A549 (cell line): ENCODE measurements at regions not wholly inside any gene's neighbourhood (a gene's known extent, or its start where the extent isn't known, plus 50 kb on each side); places are given as distances from the start of the nearest gene placed in this dataset.
A peak's percentile ranks its signal among the peaks of the same experiment; 100 is the strongest.

ENCODE experiments used
- ATAC-seq, 2 experiments: fragments of 200-7000 bp in 1 of 2; fragments of >200 bp in 1 of 2; cut with Nextera tagmentation in 1 of 2; cut with Tn5 transposase in 1 of 2; 3 replicates each; pipeline versions ENCODE4 v1.8.0 to v1.9.1; 2018 to 2020; ENCODE audit warnings: mild to moderate bottlenecking in 1 of 2, moderate library complexity in 1 of 2
- CTCF ChIA-PET: fragments of 300-600 bp; sonication (Branson Sonifier 250); formaldehyde crosslinking; extraction: SDS; loops from one replicate; lab custom pipeline; 2021; ENCODE audit warnings: antibody characterized with exemption, inconsistent platforms; lab: Yijun Ruan, JAX
- POLR2A ChIA-PET: fragments of 350-600 bp; formaldehyde crosslinking; extraction: SDS; loops from one replicate; lab custom pipeline; 2021; ENCODE audit warnings: antibody characterized with exemption, inconsistent platforms; lab: Yijun Ruan, JAX
- DNase-seq, 2 experiments: peaks; one replicate each; pipeline versions ENCODE4 v3.0.0 to v3.0.0-alpha.2; 2011 to 2016; ENCODE audit warnings: low read depth in 1 of 2, low spot score in 1 of 2
- FAIRE-seq: peaks from 2 replicates; lab custom pipeline; 2011; peaks lifted over from hg19 to GRCh38; lab: Jason Lieb, UNC
- H3K27ac ChIP-seq, 2 experiments: fragments of >200 bp; sonication (Bioruptor Twin); formaldehyde crosslinking; 3 replicates each; pipeline ENCODE4 v1.5.1; 2016 to 2017
- H3K4me1 ChIP-seq: fragments of >200 bp; sonication (Bioruptor Twin); formaldehyde crosslinking; 3 replicates; pipeline ENCODE4 v1.6.1; 2016
- H3K4me2 ChIP-seq: fragments of >200 bp; sonication (Bioruptor Twin); formaldehyde crosslinking; 3 replicates; pipeline ENCODE4 v1.6.1; 2016
- H3K4me3 ChIP-seq: fragments of >200 bp; sonication (Bioruptor Twin); formaldehyde crosslinking; 3 replicates; pipeline ENCODE4 v1.5.1; 2016
- H3K9me3 ChIP-seq: fragments of >200 bp; sonication (Bioruptor Twin); formaldehyde crosslinking; 3 replicates; pipeline ENCODE4 v1.6.1; 2016
- CHD4 ChIP-seq: fragments of 200-600 bp; sonication (generic); IDR thresholded peaks from 2 replicates; pipeline ENCODE4 v1.6.1; 2016; ENCODE audit warnings: antibody characterized with exemption, mild to moderate bottlenecking, borderline replicate concordance
- EP300 ChIP-seq, 2 experiments: fragments of >200 bp; sonication (Bioruptor Twin); formaldehyde crosslinking; IDR thresholded peaks; 2 replicates in 1 of 2; 3 replicates in 1 of 2; pipeline ENCODE4 v1.6.1; 2016 to 2017
- FOSB ChIP-seq: fragments of 250-450 bp; sonication (Bioruptor Pico); IDR thresholded peaks from 2 replicates; pipeline ENCODE4 v1.5.0; 2020; ENCODE audit warnings: mild to moderate bottlenecking, moderate library complexity
- HOXB13 ChIP-seq: fragments of 250-450 bp; sonication (Bioruptor Pico); IDR thresholded peaks from 2 replicates; pipeline ENCODE4 v1.5.0; 2020; ENCODE audit warnings: low read depth, mild to moderate bottlenecking, moderate library complexity
- KDM1A ChIP-seq: fragments of 200-600 bp; sonication (generic); IDR thresholded peaks from 2 replicates; pipeline ENCODE4 v1.6.1; 2016; ENCODE audit warnings: low read depth, mild to moderate bottlenecking
- POLR2AphosphoS2 ChIP-seq: conservative IDR thresholded peaks from 2 replicates; pipeline ENCODE4 v1.6.1; 2012; ENCODE audit warnings: low read length, improper control_type of control experiment, inconsistent platforms
- RAD21 ChIP-seq, 2 experiments: fragments of >200 bp in 1 of 2; sonication (Bioruptor Twin) in 1 of 2; formaldehyde crosslinking in 1 of 2; IDR thresholded peaks in 1 of 2; conservative IDR thresholded peaks in 1 of 2; 2 replicates in 1 of 2; 3 replicates in 1 of 2; pipeline ENCODE4 v1.6.1; 2012 to 2018; ENCODE audit warnings: inconsistent platforms in 1 of 2
- RCOR1 ChIP-seq: fragments of 150-350 bp; IDR thresholded peaks from 2 replicates; pipeline ENCODE4 v1.6.1; 2014; ENCODE audit warnings: antibody characterized with exemption, low read length, low read depth
- RFX5 ChIP-seq: fragments of 450-650 bp; IDR thresholded peaks from 2 replicates; pipeline ENCODE4 v1.7.1; 2014; ENCODE audit warnings: antibody characterized with exemption, mild to moderate bottlenecking, moderate library complexity
- RNF2 ChIP-seq: fragments of 200-600 bp; sonication (generic); IDR thresholded peaks from 2 replicates; pipeline ENCODE4 v1.6.1; 2016; ENCODE audit warnings: low read depth, mild to moderate bottlenecking, antibody characterized with exemption, moderate library complexity, borderline replicate concordance
- SMC3 ChIP-seq: fragments of >200 bp; sonication (Bioruptor Twin); formaldehyde crosslinking; IDR thresholded peaks from 3 replicates; pipeline ENCODE4 v1.6.1; 2018; ENCODE audit warnings: inconsistent platforms
- ZFP36 ChIP-seq: fragments of 450-650 bp; IDR thresholded peaks from 2 replicates; pipeline ENCODE4 v1.6.1; 2014; ENCODE audit warnings: borderline replicate concordance; ENCODE audit not compliant: partially characterized antibody
- ZNF302 ChIP-seq: fragments of 250-450 bp; sonication (Bioruptor Pico); IDR thresholded peaks from 2 replicates; pipeline ENCODE4 v1.9.0; 2021; ENCODE audit warnings: inconsistent platforms, mild to moderate bottlenecking, moderate library complexity
- ZSCAN20 ChIP-seq: fragments of 250-450 bp; sonication (Bioruptor Pico); IDR thresholded peaks from 2 replicates; pipeline ENCODE4 v1.8.0; 2022; ENCODE audit warnings: mild to moderate bottlenecking, moderate library complexity
- WGBS: methylation state at CpG from one replicate; pipeline ENCODE4 v1.1.6; 2017; ENCODE audit errors: missing lambda C conversion rate; 5-methylcytosine and 5-hydroxymethylcytosine counted together
- TF ChIP-seq, protein P1 (sequence below): fragments of 200-600 bp; sonication (generic); IDR thresholded peaks from 2 replicates; pipeline ENCODE4 v1.6.1; 2016; ENCODE audit warnings: antibody characterized with exemption, mild to moderate bottlenecking, moderate library complexity
- TF ChIP-seq, protein P2 (sequence below): IDR thresholded peaks from 2 replicates; pipeline ENCODE4 v1.6.1; 2012
- TF ChIP-seq, protein P3 (sequence below): fragments of 250-450 bp; sonication (Bioruptor Pico); IDR thresholded peaks from 2 replicates; pipeline ENCODE4 v1.5.0; 2020; ENCODE audit warnings: low read depth, mild to moderate bottlenecking, moderate library complexity
- TF ChIP-seq, protein P4 (sequence below): fragments of >200 bp; sonication (Bioruptor Twin); formaldehyde crosslinking; IDR thresholded peaks from 3 replicates; pipeline ENCODE4 v1.5.1; 2016
- TF ChIP-seq, protein P5 (sequence below): fragments of >200 bp; sonication (Bioruptor Twin); formaldehyde crosslinking; IDR thresholded peaks from 2 replicates; pipeline ENCODE4 v1.6.1; 2016

DNA sequence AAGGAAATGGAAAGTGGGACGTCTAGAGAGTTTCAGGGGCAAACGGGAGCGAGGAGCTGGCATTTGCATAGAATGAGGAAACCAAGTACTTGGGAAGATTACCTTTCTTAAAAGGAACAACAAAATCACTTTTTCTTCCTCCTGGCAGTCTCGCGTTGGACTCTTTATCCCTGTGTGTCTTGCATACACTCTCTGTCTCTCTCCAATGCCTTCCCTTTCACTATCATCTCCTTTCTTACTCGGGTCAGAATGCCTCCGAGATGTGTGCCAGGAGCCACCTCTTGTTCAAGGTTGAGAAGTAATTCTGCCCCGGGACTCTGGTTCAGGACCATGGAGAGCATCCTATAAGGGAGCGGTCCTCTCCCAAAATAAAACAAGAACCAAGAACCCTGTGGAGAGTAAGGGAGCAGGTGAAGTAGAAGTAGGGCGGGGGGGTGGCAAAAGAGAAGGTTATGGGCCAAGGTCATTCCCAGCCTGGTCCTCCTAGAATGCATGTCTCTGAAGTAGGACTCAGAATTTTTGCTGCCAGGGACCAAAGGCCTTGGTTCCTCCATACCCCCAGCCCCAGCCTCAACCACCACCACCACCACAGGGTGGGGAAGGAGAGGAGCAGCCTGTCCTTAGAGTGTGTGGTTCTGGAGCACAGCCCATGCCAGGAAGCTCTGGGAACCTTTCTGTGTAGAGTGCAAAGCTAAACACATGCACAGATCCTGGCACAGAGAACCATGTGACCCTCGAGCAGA lies 72.1 kb upstream of the ARAP3 start:
- Histone ChIP-seq H3K4me3 (no peak overlapping the region), H3K9me3 (no peaks in the 10 kb centered on the region), H3K27ac (no peak overlapping the region), H3K4me2 (no peak overlapping the region), H3K4me1 (no peaks in the 10 kb centered on the region)
- 6% methylated on average over 11 of the region's 11 CpGs for WGBS
- ATAC-seq (peak; percentile 15 to 16; a peak in 2 of 6 replicates), DNase-seq (peak; percentile 34 to 41), FAIRE-seq (no peak)
- ChIA-PET CTCF (interaction anchor here (0.6 to 4.9 kb wide), 8 partner anchors 10 to 591 kb away, joined by 3 to 92 read pairs (median 3); partner anchors contain the start of gene PCDH1), POLR2A (no interaction called here)
- TF ChIP-seq HOXB13 (CRISPR knock-in tag), result no peak
- no peak for TF ChIP-seq RFX5
- TF ChIP-seq, protein P1, sequence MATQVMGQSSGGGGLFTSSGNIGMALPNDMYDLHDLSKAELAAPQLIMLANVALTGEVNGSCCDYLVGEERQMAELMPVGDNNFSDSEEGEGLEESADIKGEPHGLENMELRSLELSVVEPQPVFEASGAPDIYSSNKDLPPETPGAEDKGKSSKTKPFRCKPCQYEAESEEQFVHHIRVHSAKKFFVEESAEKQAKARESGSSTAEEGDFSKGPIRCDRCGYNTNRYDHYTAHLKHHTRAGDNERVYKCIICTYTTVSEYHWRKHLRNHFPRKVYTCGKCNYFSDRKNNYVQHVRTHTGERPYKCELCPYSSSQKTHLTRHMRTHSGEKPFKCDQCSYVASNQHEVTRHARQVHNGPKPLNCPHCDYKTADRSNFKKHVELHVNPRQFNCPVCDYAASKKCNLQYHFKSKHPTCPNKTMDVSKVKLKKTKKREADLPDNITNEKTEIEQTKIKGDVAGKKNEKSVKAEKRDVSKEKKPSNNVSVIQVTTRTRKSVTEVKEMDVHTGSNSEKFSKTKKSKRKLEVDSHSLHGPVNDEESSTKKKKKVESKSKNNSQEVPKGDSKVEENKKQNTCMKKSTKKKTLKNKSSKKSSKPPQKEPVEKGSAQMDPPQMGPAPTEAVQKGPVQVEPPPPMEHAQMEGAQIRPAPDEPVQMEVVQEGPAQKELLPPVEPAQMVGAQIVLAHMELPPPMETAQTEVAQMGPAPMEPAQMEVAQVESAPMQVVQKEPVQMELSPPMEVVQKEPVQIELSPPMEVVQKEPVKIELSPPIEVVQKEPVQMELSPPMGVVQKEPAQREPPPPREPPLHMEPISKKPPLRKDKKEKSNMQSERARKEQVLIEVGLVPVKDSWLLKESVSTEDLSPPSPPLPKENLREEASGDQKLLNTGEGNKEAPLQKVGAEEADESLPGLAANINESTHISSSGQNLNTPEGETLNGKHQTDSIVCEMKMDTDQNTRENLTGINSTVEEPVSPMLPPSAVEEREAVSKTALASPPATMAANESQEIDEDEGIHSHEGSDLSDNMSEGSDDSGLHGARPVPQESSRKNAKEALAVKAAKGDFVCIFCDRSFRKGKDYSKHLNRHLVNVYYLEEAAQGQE, result peak; percentile 95
- TF ChIP-seq RAD21 (conservative IDR thresholded peaks at IDR 0.05 in 1 of 2, IDR thresholded peaks at IDR 0.05 in 1 of 2), result 0 out of 5 replicates have a peak, but pooled peaks of 1 of the 2 experiments have one; percentile 3
- TF ChIP-seq SMC3, result no peak

DNA sequence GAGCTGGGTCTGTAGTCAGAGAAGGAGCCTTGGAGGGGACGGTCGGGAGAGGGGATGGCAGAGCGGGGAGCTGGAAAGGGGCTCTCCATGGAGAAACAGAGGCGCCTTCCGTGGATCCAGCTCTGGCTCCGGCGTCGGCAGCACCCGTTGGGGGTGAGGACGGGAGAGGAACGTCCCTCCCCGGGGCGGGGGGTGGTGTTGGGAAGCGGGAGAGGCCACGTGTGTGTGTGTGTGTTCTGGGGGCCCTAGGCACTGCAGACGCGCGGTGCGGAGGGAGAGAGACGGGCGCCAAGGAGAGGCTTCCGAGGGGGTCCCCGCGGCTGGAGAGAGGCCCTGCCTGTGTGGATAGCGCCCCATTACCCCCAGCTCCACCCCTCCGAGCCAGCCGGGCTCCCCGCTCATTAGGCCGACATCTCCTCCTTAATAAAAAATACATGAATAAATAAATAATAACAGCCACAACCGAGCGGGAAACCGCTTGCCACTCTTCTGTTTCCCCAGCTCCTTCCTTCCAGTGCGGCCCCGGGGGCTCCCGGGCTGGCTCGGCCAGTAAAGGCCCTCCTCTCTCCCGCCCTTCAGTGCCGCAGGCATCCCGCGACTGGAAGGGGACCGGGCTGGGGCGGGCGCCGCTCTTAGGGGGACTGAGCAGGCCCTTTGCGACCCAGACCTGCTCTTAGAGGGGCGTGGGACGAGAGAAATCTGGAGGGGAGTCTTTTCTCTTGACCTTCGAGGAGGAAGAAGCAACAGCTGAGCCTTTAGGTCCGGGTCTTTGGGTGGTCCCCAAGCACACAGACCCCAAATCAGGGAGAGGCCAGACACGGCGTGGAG lies 71.3 kb upstream of the ARAP3 start:
- TF ChIP-seq, protein P2, sequence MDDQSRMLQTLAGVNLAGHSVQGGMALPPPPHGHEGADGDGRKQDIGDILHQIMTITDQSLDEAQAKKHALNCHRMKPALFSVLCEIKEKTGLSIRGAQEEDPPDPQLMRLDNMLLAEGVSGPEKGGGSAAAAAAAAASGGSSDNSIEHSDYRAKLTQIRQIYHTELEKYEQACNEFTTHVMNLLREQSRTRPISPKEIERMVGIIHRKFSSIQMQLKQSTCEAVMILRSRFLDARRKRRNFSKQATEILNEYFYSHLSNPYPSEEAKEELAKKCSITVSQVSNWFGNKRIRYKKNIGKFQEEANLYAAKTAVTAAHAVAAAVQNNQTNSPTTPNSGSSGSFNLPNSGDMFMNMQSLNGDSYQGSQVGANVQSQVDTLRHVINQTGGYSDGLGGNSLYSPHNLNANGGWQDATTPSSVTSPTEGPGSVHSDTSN, result no peak
- TF ChIP-seq, protein P3, sequence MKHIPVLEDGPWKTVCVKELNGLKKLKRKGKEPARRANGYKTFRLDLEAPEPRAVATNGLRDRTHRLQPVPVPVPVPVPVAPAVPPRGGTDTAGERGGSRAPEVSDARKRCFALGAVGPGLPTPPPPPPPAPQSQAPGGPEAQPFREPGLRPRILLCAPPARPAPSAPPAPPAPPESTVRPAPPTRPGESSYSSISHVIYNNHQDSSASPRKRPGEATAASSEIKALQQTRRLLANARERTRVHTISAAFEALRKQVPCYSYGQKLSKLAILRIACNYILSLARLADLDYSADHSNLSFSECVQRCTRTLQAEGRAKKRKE (CRISPR knock-in tag), result no peak
- TF ChIP-seq KDM1A, result no peak
- FAIRE-seq, result no peak
- Histone ChIP-seq H3K9me3 (no peaks in the 10 kb centered on the region), H3K4me1 (no peaks in the 10 kb centered on the region), H3K27ac (no peak overlapping the region), H3K4me3 (no peak overlapping the region), H3K4me2 (no peak overlapping the region)
- DNase-seq, result no peak
- ATAC-seq, result no peak
- ChIA-PET POLR2A (no interaction called here), CTCF (interaction anchor here (0.6 to 2.4 kb wide), 8 partner anchors 11 to 207 kb away, joined by 3 to 17 read pairs (median 3); no protein-coding TSS in a partner anchor)
- WGBS, result 35% methylated on average over 39 of the region's 51 CpGs

DNA sequence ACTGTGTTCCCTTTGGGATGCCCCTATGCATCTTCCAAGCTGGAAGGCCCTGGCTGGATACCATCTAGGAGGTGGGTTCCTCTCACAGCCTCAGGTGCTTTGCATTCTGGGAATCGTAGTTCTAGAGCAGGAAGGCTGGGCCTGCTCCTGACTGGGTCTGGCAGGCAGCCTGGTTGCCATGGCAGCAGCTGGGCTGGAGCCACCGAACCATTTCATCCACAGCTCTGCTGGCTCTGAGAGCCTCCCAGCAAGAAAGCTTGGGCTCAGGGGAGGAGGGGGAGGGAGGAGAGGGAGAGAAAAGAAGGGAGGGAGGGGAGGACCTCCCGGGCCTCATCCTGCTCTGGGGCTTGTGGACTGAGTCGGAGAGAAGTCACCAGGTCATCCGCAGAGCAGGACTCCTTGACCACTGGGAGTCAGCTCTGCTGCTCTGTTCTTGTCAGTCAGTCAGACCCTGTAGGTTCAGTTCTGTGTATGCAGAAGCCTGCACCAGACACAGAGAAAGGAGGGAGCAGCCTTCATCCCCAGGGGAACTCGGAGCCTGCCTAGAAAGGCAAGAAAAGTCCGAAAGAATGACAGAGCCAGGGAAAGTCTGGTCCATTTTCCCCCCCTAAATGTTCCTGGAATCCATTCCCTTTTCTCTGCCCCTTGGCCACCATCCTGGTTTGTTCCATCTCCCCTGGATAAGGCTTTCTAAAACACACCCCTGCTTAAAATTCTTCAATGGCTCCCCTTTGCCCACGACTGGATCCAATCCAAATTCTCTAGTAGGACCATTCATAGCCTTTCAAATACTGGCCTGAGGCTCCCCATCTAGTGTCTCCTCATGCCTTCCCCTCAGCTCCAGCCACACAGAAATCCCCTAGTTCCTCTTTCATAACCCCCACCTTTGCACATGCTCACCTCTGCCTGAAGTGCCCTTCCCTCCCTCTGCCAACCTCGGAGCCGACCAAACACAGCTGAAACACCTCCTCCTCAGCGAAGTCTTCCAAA lies 65.4 kb upstream of the ARAP3 start:
- Histone ChIP-seq H3K9me3 (no peaks in the 10 kb centered on the region), H3K4me2 (no peak overlapping the region), H3K27ac (no peak overlapping the region), H3K4me3 (no peak overlapping the region), H3K4me1 (no peaks in the 10 kb centered on the region)
- DNase-seq (no peak), FAIRE-seq (no peak), ATAC-seq (peak; percentile 27 to 74; a peak in 4 of 6 replicates)
- CTCF ChIA-PET, result interaction anchor here (0.9 to 3.8 kb wide), 4 partner anchors 10 to 132 kb away, joined by 3 to 13 read pairs (median 4); partner anchors contain the start of gene PCDH1
- WGBS, result 17% methylated on average over 9 of the region's 11 CpGs
- POLR2A ChIA-PET, result no interaction called here
- TF ChIP-seq, protein P4, sequence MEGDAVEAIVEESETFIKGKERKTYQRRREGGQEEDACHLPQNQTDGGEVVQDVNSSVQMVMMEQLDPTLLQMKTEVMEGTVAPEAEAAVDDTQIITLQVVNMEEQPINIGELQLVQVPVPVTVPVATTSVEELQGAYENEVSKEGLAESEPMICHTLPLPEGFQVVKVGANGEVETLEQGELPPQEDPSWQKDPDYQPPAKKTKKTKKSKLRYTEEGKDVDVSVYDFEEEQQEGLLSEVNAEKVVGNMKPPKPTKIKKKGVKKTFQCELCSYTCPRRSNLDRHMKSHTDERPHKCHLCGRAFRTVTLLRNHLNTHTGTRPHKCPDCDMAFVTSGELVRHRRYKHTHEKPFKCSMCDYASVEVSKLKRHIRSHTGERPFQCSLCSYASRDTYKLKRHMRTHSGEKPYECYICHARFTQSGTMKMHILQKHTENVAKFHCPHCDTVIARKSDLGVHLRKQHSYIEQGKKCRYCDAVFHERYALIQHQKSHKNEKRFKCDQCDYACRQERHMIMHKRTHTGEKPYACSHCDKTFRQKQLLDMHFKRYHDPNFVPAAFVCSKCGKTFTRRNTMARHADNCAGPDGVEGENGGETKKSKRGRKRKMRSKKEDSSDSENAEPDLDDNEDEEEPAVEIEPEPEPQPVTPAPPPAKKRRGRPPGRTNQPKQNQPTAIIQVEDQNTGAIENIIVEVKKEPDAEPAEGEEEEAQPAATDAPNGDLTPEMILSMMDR, result no peak
- TF ChIP-seq HOXB13 (CRISPR knock-in tag), result no peak
- no peak for TF ChIP-seq RNF2
- TF ChIP-seq FOSB (CRISPR knock-in tag), result no peak
- no peak for TF ChIP-seq ZSCAN20 (CRISPR knock-in tag)
- no peak for TF ChIP-seq ZFP36
- TF ChIP-seq CHD4, result no peak
- no peak for TF ChIP-seq RCOR1
- TF ChIP-seq ZNF302 (CRISPR knock-in tag), result no peak
- TF ChIP-seq POLR2AphosphoS2, result no peak
- TF ChIP-seq KDM1A, result no peak
- TF ChIP-seq, protein P5, sequence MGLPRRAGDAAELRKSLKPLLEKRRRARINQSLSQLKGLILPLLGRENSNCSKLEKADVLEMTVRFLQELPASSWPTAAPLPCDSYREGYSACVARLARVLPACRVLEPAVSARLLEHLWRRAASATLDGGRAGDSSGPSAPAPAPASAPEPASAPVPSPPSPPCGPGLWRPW, result no peak
- no peak for TF ChIP-seq EP300 (IDR thresholded peaks at IDR 0.05)
